Nucleus accumbens (tissue), 56 donors: ENCODE measurements at regions not wholly inside any gene's neighbourhood (a gene's known extent, or its start where the extent isn't known, plus 50 kb on each side); places are given as distances from the start of the nearest gene placed in this dataset.

ENCODE experiments used
- DNase-seq, 56 donors: peaks; one replicate each; lab custom pipeline; 2025; lab: John Stamatoyannopoulos, UW

DNA sequence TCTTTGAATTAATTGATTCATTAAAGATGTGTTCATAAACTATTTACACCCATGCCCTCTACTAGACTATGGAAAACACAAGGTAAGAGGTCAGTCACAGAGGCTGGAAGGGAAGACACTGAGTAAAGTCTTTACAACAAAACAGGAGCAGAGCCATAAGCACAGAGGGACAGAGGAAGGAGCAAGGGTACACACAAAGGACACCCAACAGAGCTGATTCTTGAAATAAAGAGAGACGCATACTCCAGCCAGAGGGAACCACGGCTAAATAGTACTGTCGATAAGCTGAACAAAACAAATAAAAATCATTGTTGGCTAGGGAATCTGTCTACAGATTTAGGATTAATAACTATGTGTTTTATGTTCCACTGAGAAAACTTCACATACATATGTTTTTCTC is 289.2 kb downstream of the EFNB2 start:
- no peak for DNase-seq

DNA sequence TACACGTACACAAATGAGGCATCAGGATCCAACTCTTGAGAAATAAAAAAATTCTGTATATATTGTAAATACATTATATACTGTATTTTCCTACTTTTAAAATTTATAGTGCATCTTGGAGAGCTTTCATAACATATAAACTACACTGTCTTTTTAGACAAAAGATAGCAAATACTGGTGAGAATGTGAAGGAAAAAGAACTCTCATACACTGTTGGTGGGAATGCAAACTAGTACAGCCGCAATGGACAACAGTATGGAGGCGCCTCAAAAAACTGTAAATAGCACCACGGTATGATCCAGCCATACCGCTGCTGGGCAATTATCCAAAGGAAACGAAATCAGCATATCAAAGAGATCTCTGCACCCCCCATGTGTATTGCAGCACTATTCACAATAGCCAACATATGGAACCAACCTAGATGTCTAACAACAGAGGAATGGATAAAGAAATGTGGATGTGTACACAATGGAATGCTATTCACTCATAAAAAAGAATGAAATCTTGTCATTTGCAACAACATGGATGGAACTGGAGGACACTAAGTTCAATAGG is 292.4 kb downstream of the EFNB2 start:
- no peak for DNase-seq

DNA sequence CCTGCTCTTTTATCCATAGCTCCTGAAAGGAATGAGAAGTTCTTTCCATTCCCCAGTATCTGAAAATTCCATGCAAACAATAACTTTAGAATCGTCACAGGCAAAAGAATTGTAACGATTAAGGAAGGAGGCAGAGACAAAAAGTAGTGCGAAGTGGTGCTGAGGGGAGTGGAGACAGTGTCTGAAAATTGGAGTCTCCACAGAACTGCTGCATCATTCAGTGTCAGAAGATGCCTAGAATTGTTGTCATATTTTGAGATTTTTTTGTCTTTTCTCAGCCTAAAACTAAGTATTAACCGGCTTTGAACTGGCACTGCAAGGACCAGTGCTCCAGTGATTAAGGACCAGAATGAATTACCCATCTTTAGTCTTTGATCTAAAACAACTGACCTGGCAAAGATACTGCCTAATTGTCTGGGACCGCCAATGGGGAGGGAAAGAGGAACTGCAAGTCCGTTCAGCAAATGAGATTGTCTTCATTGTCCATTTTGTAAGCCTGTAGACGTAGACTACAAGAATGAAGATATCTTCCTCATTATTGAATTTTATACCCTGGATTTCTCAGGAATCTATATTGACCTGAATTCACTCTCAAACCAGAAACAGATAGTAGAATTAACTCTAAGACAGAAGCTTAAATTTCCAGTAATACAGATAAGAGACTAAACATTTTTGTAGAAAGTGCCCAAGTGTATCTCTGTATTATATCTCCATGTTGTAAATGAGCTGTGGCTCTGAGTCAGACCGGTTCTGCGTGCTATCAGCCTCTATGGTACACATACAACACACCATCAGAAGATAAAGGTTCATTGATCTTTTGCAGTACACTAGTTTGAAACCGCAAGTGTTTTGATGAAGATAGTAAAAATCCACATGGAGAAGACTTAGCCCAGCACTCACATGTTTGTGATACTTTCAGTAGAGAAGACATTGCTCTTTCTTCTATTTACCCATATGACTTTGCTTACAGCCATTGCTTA is 293.2 kb downstream of the EFNB2 start:
- no peak for DNase-seq

DNA sequence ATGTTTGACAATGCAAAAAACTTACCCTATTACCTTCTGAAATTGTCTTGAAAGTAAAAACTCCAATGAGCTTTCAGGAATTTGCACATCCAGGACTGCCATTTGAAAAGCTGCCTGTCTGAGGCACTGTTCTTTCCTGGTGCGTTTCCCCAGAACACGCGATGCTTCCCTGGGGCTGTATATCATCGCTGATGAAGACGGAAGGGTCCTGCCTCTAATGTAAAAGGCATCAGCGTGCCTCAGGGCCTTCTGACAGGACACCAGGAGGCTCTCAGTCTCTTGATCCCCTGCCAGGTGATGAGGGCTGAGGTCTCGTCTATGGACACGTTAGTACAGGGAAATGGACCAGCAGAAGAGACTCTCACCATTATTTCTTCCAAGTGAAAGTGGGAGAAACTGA is 296.8 kb downstream of the EFNB2 start:
- no peak for DNase-seq

DNA sequence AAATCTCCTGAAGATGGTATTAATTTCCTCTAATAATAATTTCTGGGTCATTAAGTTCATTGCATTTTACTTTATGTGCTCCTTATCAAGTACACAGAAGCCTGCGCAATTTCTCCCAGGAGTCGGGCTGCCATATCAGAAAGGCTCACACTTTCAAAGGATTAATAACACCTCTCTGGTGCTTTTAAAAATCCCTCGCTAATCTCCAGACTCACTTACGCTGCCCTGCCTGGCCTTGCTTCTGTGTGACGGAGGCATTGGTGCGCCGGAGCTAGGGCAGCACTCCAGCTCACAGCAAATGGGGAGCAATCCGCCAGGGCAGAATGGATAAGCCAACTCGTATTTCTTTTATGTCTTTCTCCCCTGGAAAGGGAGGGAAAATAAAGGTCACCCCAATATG is 300.8 kb downstream of the EFNB2 start:
- DNase-seq = peak in 1 of 56 donors; percentile 0

DNA sequence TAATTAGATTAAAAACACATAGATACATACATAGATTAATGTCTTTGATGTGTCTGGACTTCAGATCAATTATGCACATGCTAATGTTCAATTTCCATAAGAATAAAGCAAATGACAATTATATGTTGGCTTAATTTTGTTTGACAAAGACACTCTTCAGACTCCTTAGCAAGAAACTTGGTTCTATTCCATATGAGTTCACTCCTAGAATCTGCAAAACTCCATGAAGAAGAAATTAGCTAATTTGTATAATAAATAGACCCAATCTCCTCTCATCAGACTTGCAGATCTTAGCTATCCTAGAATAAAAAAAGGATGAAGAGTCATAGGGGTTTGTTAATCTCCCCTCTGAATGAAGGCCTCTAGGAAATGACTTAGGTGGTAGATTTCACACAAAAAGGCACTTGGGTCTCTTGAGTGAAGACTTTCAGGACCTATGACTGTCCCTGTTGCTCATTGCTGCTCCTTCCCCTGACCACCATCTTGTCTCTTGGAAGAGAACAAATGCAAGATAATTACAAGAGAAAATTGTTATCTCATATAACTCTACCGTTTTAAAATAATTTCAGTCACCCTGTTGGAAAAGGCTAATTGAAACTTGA is 302.2 kb downstream of the EFNB2 start:
- no peak for DNase-seq

DNA sequence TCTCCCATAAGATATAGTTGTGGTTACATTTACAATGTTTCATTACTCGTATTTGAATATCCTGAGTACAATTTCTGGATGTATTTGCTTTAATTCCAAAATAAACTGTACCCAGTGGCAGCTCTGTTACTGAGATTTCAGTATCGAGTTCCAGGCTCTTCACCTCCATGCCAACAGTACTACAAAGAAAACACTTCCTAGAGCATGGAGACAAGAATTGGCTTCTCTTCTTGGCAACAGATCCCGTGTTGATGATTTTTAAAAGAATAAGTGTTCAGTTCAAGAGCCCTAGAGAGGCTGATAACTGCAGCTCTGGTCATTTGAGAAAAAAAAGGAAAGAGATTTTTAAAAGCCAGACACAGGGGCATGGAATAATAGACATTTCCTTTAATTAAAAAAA is 302.8 kb downstream of the EFNB2 start:
- DNase-seq = no peak

DNA sequence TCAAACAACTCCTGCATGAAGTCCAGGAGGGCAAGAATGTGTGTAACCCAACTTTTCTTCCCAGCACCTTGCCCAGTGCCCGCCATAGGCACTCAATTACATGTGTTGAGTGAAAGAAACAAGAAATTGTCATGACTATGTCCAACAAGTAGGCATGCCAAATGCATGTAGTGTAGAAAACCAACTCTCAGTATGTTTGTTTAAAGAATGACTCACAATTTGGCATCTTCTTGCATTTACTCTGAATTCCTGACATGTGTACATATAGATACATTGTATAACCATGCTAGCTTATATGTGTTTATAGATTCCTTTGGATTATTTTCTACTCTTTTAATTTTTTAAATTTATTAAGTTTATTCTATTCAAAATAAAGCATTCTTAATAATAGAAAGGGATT is 305.0 kb downstream of the EFNB2 start:
- no peak for DNase-seq

DNA sequence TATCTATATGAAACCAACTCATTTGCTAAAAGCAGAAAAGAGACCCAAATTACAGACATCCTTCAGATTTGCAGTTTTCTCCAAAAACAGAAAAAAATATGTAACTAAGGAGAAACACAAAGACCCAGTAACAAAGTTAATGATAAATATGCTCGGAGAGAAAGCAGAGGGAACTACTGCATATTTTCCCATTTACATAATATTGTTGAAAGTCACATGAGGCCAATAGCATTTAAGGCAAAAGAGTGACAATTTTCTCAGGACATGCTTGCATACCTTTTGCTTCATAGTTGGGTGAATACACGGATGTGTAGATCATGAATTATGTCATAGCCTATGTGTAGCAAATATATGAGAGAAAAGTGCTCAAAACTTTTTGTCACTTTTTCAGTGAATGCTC is 310.3 kb downstream of the EFNB2 start:
- no peak for DNase-seq

DNA sequence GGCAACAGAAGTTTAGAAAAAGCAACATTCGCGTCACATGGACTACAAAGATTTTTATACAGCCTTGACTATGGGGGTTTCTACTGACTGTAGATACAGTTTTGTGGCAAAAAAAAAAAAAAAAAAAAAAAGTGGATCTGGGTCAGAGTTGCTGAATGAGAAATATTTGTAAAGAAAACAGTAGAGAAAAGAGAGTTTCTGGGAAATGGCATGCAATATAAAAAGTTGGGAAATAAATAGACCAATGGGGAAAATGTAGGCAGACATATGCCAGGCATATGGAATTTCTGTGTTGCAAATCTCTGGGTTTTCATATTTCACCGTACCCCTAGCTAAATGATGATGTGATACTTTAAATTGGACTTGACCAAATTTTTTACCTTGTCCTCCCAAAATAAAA is 315.3 kb downstream of the EFNB2 start:
- DNase-seq = no peak

DNA sequence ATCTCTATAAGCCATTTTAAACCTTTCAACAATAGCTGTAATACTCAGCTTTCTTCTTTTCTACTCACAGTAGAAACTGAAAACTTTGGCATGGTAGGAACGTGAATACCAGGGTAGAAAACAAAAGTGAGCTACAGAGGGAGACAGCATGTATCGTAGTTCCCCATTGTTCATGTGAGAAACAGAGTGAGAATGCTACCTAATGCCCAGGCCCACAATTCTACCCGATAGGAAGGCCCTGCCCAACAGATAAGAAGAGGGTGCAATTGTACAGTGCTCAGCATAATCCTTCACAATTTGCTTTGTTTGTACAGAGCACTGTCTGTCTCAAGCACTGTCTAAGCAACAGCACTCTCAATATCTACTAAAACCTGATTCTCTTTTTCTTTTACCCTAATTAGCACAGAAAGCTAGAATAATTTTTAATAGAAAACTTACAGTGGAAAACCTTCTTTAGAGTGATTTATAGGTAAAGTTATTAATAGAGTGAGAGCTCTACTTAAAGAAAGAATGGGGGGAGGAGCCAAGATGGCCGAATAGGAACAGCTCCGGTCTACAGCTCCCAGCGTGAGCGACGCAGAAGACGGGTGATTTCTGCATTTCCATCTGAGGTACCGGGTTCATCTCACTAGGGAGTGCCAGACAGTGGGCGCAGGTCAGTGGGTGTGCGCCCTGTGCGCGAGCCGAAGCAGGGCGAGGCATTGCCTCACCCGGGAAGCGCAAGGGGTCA is 322.3 kb downstream of the EFNB2 start:
- no peak for DNase-seq

DNA sequence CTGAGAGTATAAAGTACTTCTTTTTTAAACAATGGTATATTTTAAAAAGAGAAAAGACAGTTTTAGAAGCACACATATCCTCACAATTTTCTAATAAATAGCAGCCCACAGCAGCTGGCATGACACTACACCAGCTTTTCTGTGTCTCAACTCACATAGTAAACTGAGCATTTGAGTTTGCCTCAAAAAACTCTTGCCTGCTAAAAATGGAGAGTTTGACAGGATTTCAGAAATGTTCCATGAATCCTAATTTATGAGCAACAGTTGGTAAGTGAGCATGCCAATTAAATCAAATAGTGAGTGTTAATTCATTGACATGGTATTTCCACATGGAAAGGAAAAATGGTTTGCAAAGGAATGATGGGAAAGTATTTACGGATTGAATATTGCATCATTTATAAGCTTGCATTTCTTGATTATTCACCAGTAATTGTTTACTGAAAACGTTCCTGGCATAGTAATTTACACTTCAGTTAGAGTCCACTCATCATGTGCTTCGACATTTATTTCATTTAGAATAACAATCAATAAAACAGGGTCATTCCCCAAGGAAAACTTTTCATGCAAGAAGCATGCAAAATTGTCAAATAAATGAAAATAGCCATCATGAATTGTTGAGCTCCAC is 323.0 kb downstream of the EFNB2 start:
- no peak for DNase-seq

DNA sequence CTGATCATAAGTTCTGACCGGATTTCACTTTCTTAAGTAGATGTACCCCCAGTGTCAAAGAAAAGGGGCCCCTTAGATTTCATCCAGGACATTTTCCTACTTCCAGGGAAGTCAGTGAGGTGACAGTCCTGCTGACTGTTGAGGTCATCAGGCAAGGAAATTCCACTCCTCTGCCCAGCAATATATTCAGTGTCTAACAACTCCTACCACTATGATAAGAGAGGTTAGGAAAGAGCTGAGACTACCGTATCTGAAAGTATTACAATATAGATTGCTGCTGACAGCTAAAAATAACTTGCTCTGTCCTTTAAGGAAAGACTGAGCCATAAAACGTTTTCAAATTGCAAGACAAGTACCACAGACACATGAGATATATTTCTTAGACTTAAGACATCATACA is 325.1 kb downstream of the EFNB2 start:
- no peak for DNase-seq

DNA sequence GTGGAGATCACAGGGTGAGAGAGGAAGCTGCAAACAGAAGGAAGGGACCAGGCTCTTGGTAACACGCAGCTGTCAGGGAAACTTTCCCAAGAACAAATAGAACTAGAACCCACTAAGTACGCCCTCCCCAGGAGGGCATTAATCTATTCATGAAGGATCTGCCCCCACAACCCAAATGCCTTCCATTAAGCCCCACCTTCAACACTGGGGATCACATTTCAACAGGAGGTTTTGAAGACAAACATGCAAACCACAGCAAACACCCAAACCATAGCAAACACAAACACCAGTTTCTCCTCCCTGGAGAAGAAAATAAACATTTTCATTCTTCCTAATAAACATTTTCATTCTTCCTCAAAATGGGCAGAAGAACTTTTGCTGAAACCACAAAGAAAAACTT is 329.6 kb downstream of the EFNB2 start:
- no peak for DNase-seq

DNA sequence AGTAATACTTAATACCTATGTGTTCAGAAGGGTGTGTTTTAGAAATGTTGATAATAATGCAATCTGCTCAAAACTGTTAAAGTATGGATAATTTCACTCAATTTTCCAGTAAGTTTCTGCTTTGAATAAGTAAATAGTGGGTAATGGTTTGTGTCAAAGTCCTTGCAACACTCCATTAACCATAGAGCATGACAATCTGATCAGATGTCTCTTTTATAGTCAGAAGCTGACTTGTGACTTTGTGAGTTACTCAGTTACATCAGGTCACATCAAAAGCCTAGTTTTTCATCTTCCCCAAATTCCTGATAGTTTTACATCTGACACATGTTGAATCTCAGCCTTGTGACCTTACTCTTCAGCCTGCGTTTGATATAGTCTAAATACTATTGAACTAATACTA is 338.0 kb downstream of the EFNB2 start:
- DNase-seq = no peak

DNA sequence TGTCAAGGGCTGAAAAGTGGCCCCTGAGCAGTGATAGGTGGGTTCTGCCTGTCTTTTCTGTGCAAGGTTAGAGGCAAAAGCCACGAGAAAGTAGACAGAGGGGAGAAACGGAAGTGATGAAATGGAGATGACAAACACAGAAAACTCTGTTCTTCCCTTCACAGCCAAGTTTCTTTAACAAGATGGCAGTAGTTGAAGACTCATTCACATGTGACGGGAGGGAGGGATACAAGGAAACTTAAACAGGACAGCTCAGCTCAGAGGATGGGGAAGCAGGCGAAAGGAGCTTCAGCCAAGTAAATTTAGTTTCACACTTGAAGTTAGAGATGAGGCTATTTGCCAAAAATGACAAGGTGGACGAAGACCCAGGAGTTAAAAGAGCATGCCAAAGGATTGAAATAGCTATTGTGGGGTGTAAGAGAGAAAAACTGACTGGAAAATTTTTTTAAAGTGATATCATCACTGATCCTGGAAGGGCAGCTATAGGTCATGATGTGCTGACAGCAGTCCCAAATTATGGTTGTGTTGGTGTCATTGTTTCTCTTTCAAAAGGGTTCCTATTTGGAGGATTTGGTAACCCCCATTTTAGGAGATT is 347.9 kb downstream of the EFNB2 start:
- no peak for DNase-seq

DNA sequence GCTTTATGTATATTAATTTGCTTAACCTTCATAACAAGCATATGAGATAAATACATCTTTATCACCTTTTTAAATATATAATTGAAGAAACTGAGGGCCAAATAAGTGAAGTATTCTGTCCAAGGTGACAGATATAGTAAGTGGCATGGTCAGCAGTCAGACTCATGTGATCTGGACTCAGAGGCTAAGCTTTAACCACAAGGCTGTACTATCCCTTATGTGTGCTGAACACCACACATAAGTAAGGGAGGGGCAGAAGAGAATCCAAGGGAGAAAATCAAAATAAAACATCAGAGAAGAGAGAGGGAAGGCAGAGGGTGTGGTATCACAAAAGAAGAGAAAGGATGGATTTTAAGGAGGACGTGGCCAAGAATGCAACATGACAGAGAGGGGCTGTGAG is 348.4 kb downstream of the EFNB2 start:
- no peak for DNase-seq

DNA sequence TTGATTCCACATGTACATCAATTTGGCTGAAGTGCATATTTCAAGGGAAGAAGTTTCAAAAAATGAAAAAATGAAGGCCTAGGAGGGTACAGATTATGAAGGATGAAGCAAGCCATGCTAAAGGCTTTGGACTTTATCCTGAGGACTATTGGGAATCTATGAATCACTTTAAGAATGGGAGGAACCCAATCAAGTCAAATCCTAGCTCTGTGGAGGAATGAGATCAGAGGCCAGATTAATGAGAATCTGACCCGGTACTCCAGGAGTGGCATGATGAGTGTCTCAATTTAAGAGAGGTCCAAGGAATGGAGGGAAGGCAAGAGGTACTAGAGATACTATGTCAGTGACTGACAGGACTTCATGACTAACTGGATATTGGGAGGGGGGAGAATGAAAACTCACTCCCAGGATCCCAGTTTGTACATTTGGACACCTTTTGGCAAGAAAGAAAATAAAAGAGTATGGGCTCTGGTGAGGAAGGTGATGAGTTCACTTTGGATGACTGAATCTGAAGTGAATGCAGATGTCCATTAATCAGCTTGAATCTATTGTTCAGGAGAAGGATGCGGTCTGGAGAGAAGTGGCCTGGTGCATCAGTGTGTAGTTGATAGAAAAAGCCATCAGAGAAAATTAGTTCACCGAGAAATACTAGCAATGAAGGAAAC is 349.0 kb downstream of the EFNB2 start:
- no peak for DNase-seq

DNA sequence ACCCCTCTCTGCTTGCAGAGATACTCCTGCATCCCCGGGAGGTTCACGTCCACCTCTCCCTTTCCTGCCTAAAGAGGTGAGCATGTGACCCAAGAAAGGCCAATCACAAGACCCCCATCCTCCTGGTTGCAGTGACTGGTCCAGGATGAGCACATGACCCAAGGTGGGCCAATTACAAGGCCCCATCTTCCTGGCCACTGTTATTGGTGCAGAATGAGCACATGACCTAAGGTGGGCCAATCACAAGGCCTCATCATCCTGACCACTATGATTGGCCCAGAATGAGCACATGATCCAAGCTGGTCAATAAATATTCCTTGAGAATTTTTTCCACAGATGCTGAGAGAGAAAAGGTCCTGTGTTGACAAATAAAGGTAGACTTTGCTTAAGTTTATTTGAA is 350.7 kb downstream of the EFNB2 start:
- DNase-seq = no peak
